ENCODE measurements at regions not wholly inside any gene's neighbourhood (a gene's known extent, or its start where the extent isn't known, plus 50 kb on each side); places are given as distances from the start of the nearest gene placed in this dataset.

GRCh38 chr18:71598374-71598773 is 945.8 kb downstream of the CBLN2 start:
- no peak for TF ChIP-seq CTCF (IDR thresholded peaks at IDR 0.05)
- H3K9me3 ChIP-seq: no peaks in the 10 kb centered on the region
- no peak overlapping the region for H3K27ac ChIP-seq
- no peaks in the 10 kb centered on the region for H3K4me1 ChIP-seq
- ATAC-seq (no peak), DNase-seq (no peak)
- intact Hi-C loops (cut with DNase I): no loop called here
- H3K4me3 ChIP-seq: no peak overlapping the region
- H3K27me3 ChIP-seq (ENCODE audit: low read depth): no peaks in the 10 kb centered on the region
- H3K36me3 ChIP-seq: no peaks in the 10 kb centered on the region

- Histone ChIP-seq H3K4me1 (no peaks in the 10 kb centered on the region), H3K27ac (no peak overlapping the region), H3K4me3 (no peak overlapping the region), H3K27me3 (ENCODE audit: low read depth) (no peaks in the 10 kb centered on the region), H3K9me3 (no peaks in the 10 kb centered on the region), H3K36me3 (no peaks in the 10 kb centered on the region)
- TF ChIP-seq CTCF (IDR thresholded peaks at IDR 0.05): no peak
- ATAC-seq (no peak), DNase-seq (no peak)
- intact Hi-C loops (cut with DNase I): no loop called here
These were observed 946.9 kb downstream of the CBLN2 start for GRCh38 chr18:71597219-71597618.

DNA sequence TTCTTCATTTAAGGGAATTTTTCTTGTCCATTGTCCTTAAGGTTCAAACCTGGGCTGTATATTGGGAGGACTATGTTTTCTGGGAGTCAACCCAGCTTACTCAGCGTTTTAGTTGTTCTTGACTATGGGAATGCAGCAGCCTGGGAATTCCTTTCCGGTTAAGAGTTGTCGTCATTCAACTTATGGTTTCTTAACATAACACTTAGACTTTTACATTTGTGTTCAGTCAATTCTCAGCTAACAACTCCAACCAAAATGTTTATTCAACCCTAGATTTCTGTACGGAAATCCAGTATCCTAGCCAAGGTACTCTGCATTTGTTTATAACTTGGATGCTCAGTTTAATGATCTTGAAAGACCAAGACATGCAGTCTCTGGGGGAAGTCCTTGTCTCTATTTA is 960.9 kb downstream of the CBLN2 start:
- no peak for ATAC-seq
- DNase-seq: no peak

GRCh38 chr18:71554686-71555085 is 989.5 kb downstream of the CBLN2 start:
- Histone ChIP-seq H3K27me3 (ENCODE audit: low read depth) (no peaks in the 10 kb centered on the region), H3K4me3 (no peak overlapping the region), H3K27ac (no peak overlapping the region), H3K36me3 (no peaks in the 10 kb centered on the region), H3K4me1 (no peaks in the 10 kb centered on the region), H3K9me3 (no peaks in the 10 kb centered on the region)
- ATAC-seq (no peak), DNase-seq (no peak)
- intact Hi-C loops (cut with DNase I): no loop called here
- no peak for TF ChIP-seq CTCF (IDR thresholded peaks at IDR 0.05)

More for the DNA sequence above, 960.9 kb downstream of the CBLN2 start:
- TF ChIP-seq CTCF (IDR thresholded peaks at IDR 0.05): no peak
- Histone ChIP-seq H3K27ac (no peak overlapping the region), H3K4me3 (no peak overlapping the region), H3K4me1 (no peaks in the 10 kb centered on the region), H3K9me3 (no peaks in the 10 kb centered on the region), H3K27me3 (ENCODE audit: low read depth) (no peaks in the 10 kb centered on the region), H3K36me3 (no peaks in the 10 kb centered on the region)
- intact Hi-C loops (cut with DNase I): no loop called here

DNA sequence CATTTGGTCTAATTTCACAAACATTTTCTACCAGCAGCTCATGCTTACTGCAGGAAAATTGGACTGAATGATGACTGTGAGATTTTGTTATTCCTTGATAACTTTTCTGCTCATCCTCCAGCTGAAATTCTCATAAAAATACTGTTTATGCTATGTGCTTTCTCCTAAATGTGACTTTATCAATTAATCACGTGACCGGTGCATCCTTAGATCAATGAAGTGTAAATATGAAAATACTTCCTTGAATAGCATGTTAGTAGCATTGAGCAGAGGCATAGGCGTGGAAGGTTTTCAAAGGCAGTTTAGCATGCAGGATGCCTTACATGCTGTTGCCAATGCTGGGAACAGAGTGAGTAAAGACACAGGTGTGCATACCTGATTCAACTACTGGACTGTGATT is 1002.5 kb downstream of the CBLN2 start:
- no peak overlapping the region for H3K27ac ChIP-seq
- no peaks in the 10 kb centered on the region for H3K27me3 ChIP-seq (ENCODE audit: low read depth)
- ATAC-seq (no peak), DNase-seq (no peak)
- H3K4me1 ChIP-seq: no peaks in the 10 kb centered on the region
- no peak for TF ChIP-seq CTCF (IDR thresholded peaks at IDR 0.05)
- no peak overlapping the region for H3K4me3 ChIP-seq
- H3K36me3 ChIP-seq: no peaks in the 10 kb centered on the region
- H3K9me3 ChIP-seq: peaks cover 8% of the 10 kb centered on the region
- intact Hi-C loops (cut with DNase I): no loop called here

Data from lower lobe of right lung (tissue), 2 donors.